B cell (primary cell): ENCODE measurements at regions not wholly inside any gene's neighbourhood (a gene's known extent, or its start where the extent isn't known, plus 50 kb on each side); places are given as distances from the start of the nearest gene placed in this dataset.

Source experiments
- ATAC-seq: fragments of 200-7000 bp; cut with Tn5 transposase; one replicate; pipeline ENCODE4 v1.10.0; 2021; ENCODE audit warnings: low read depth, mild to moderate bottlenecking, moderate number of reproducible peaks, moderate library complexity
- CTCF ChIA-PET: fragments of 350-600 bp; sonication (Branson Sonifier 250); formaldehyde crosslinking; loops from one replicate; lab custom pipeline; 2021; ENCODE audit warnings: antibody characterized with exemption, inconsistent platforms; lab: Charles Lee
- POLR2A ChIA-PET: fragments of 350-600 bp; sonication (Branson Sonifier 250); formaldehyde crosslinking; loops from one replicate; lab custom pipeline; 2021; ENCODE audit warnings: antibody characterized with exemption; lab: Charles Lee
- DNase-seq: peaks from one replicate; pipeline ENCODE4 v3.0.0; 2013
- H2AFZ ChIP-seq: 2 replicates; pipeline ENCODE4 v1.6.1; 2012; ENCODE audit warnings: mild to moderate bottlenecking, low read depth, low read length; ENCODE audit not compliant: insufficient read depth, poor library complexity, severe bottlenecking
- H3K27ac ChIP-seq, 2 donors: 1 replicate in 1 of 2; 2 replicates in 1 of 2; pipeline ENCODE4 v1.5.1; 2012 to 2013; ENCODE audit warnings: low read length in 2 of 2, mild to moderate bottlenecking in 2 of 2, moderate library complexity in 1 of 2
- H3K27me3 ChIP-seq, 4 experiments: fragments of 200-600 bp in 1 of 4; sonication (generic) in 1 of 4; replicated peaks in 1 of 4; 1 replicate in 2 of 4; 2 replicates in 2 of 4; pipeline versions ENCODE4 v1.6.1 to v1.7.0; 2013 to 2016; ENCODE audit warnings: low read length in 3 of 4, mild to moderate bottlenecking in 2 of 4, mixed read lengths in 1 of 4, moderate library complexity in 1 of 4; ENCODE audit not compliant: insufficient read depth in 4 of 4, control insufficient read depth in 3 of 4; ENCODE audit errors: control extremely low read depth in 1 of 4
- H3K36me3 ChIP-seq, 2 experiments: replicated peaks in 1 of 2; 1 replicate in 1 of 2; 2 replicates in 1 of 2; pipeline versions ENCODE4 v1.6.1 to v1.7.1; 2013; ENCODE audit warnings: low read length in 1 of 2; ENCODE audit not compliant: insufficient read depth in 2 of 2, control insufficient read depth in 1 of 2; ENCODE audit errors: control extremely low read depth in 1 of 2, extremely low read depth in 1 of 2
- H3K4me1 ChIP-seq, 2 donors: fragments of 200-600 bp in 1 of 2; sonication (generic) in 1 of 2; 1 replicate in 1 of 2; 2 replicates in 1 of 2; pipeline versions ENCODE4 v1.5.1 to v1.6.1; 2013 to 2017; ENCODE audit warnings: low read length in 2 of 2; ENCODE audit not compliant: control insufficient read depth in 2 of 2, insufficient read depth in 2 of 2
- H3K4me2 ChIP-seq: replicated peaks from 2 replicates; pipeline ENCODE3; 2012; ENCODE audit warnings: mild to moderate bottlenecking, low read depth, low read length; ENCODE audit not compliant: poor library complexity, severe bottlenecking
- H3K4me3 ChIP-seq, 5 experiments: fragments of 200-600 bp in 1 of 5; sonication (generic) in 1 of 5; 1 replicate in 3 of 5; 2 replicates in 2 of 5; pipeline versions ENCODE4 v1.5.1 to v1.7.0; 2011 to 2016; ENCODE audit warnings: low read length in 4 of 5, mild to moderate bottlenecking in 4 of 5, low read depth in 2 of 5, control low read depth in 1 of 5, moderate library complexity in 1 of 5; ENCODE audit not compliant: insufficient read depth in 1 of 5; ENCODE audit errors: control extremely low read depth in 1 of 5, extremely low read depth in 1 of 5
- H3K79me2 ChIP-seq: fragments of 200-600 bp; sonication (generic); one replicate; pipeline ENCODE4 v1.6.0; 2016; ENCODE audit warnings: low read length; ENCODE audit not compliant: control insufficient read depth, insufficient read depth
- H3K9ac ChIP-seq: fragments of 200-600 bp; sonication (generic); 2 replicates; pipeline ENCODE4 v1.6.1; 2017; ENCODE audit warnings: mild to moderate bottlenecking, low read length, moderate library complexity
- H3K9me3 ChIP-seq, 3 donors: one replicate each; pipeline versions ENCODE4 v1.6.1 to v1.7.1; 2013; ENCODE audit warnings: low read length in 2 of 3; ENCODE audit not compliant: control insufficient read depth in 2 of 3, insufficient read depth in 1 of 3; ENCODE audit errors: control extremely low read depth in 1 of 3
- H4K20me1 ChIP-seq: 2 replicates; pipeline ENCODE4 v1.6.0; 2012; ENCODE audit warnings: mild to moderate bottlenecking, low read length; ENCODE audit not compliant: insufficient read depth, control insufficient read depth, poor library complexity, severe bottlenecking
- H3K27ac Mint-ChIP-seq: one replicate; pipeline ENCODE4 v1.8.0; 2021; ENCODE audit warnings: mixed read lengths
- H3K27me3 Mint-ChIP-seq: one replicate; pipeline ENCODE4 v1.8.0; 2021; ENCODE audit warnings: mixed read lengths
- H3K4me1 Mint-ChIP-seq: one replicate; pipeline ENCODE4 v1.8.0; 2021; ENCODE audit warnings: mixed read lengths
- H3K4me3 Mint-ChIP-seq: one replicate; pipeline ENCODE4 v1.8.0; 2021; ENCODE audit warnings: mixed read lengths
- H3K9me3 Mint-ChIP-seq: one replicate; pipeline ENCODE4 v1.8.0; 2022; ENCODE audit warnings: mixed read lengths; ENCODE audit not compliant: insufficient read depth
- CTCF ChIP-seq: fragments of 200-600 bp; IDR thresholded peaks from one replicate; pipeline ENCODE4 v1.8.0; 2022; ENCODE audit warnings: antibody characterized with exemption, mild to moderate bottlenecking
- EZH2 ChIP-seq: IDR thresholded peaks from 2 replicates; pipeline ENCODE4 v1.6.1; 2012; ENCODE audit warnings: borderline replicate concordance, low read depth, mild to moderate bottlenecking, moderate library complexity, low read length; ENCODE audit not compliant: insufficient read depth, poor library complexity, severe bottlenecking
- WGBS: methylation state at CpG from one replicate; pipeline ENCODE4 v1.1.5; 2013; ENCODE audit warnings: missing lambda C conversion rate; ENCODE audit not compliant: insufficient coverage; 5-methylcytosine and 5-hydroxymethylcytosine counted together
- intact Hi-C: fragments of 100-400 bp; cut with micrococcal nuclease; formaldehyde crosslinking; loops from one replicate; pipeline ENCODE4 v1.10.0; 2022

DNA sequence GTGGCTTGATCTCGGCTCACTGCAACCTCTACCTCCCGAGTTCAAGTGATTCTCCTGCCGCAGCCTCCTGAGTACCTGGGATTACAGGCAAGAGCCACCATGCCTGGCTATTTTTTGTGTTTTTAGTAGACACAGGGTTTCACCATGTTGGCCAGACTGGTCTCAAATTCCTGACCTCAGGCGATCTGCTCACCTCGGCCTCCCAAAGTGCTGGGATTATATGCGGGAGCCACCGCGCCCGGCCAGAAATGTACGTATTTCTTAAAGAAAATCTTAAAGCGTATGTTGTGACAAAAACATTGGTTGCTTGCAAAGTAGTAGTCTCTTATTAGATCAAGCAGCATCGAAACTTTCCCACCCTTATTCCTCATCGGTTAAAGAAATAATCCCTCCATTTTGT lies 748.9 kb upstream of the NR2F2 start:
- Histone ChIP-seq H2AFZ (no peak overlapping the region), H3K4me2 (no peak overlapping the region), H4K20me1 (no peaks in the 10 kb centered on the region), H3K36me3 (no peaks in the 10 kb centered on the region), H3K9ac (no peak overlapping the region), H3K27ac (no peak overlapping the region), H3K4me1 (no peaks in the 10 kb centered on the region), H3K9me3 (peaks cover 0 to 5% (median 0%) of the 10 kb centered on the region in 3 donors), H3K4me3 (no peak overlapping the region), H3K27me3 (no peaks in the 10 kb centered on the region), H3K79me2 (no peaks in the 10 kb centered on the region)
- WGBS, result 98% methylated on average over 11 of the region's 13 CpGs
- Mint-ChIP-seq H3K4me3 (no peak overlapping the region), H3K27ac (no peak overlapping the region), H3K4me1 (no peaks in the 10 kb centered on the region), H3K27me3 (no peaks in the 10 kb centered on the region), H3K9me3 (peaks cover 9% of the 10 kb centered on the region)
- no peak for ATAC-seq
- ChIA-PET POLR2A (no interaction called here), CTCF (no interaction called here)
- no peak for TF ChIP-seq EZH2
- TF ChIP-seq CTCF, result no peak
- intact Hi-C loops, result no loop called here
- no peak for DNase-seq

- Histone ChIP-seq H3K9ac (no peak overlapping the region), H3K36me3 (no peaks in the 10 kb centered on the region), H4K20me1 (no peaks in the 10 kb centered on the region), H3K27ac (no peak overlapping the region), H3K79me2 (no peaks in the 10 kb centered on the region), H3K4me2 (no peak overlapping the region), H3K9me3 (peaks cover 0 to 5% (median 0%) of the 10 kb centered on the region in 3 donors), H3K4me1 (no peaks in the 10 kb centered on the region), H3K27me3 (no peaks in the 10 kb centered on the region), H3K4me3 (no peak overlapping the region), H2AFZ (no peak overlapping the region)
- peaks cover 9% of the 10 kb centered on the region for H3K9me3 Mint-ChIP-seq
- H3K4me3 Mint-ChIP-seq, result no peak overlapping the region
- TF ChIP-seq EZH2 (no peak), CTCF (no peak)
- H3K4me1 Mint-ChIP-seq, result no peaks in the 10 kb centered on the region
- intact Hi-C loops, result no loop called here
- ChIA-PET CTCF (no interaction called here), POLR2A (no interaction called here)
- no peak for DNase-seq
- H3K27me3 Mint-ChIP-seq, result no peaks in the 10 kb centered on the region
- H3K27ac Mint-ChIP-seq, result no peak overlapping the region
- ATAC-seq, result no peak
Measured at GRCh38 chr15:95584088-95584487, 746.4 kb upstream of the NR2F2 start.
